Panc1 (cell line): ENCODE measurements at regions not wholly inside any gene's neighbourhood (a gene's known extent, or its start where the extent isn't known, plus 50 kb on each side); places are given as distances from the start of the nearest gene placed in this dataset.

Experiments used
- ATAC-seq: fragments of 200-7000 bp; cut with Tn5 transposase; 2 replicates; pipeline ENCODE4 v1.9.1; 2020; ENCODE audit warnings: mild to moderate bottlenecking, moderate library complexity
- BruUV-seq: library from RNA; stranded (reverse); fragments of 400-500 nt; replicated peaks from 2 replicates; lab custom pipeline; 2021; lab: Mats Ljungman, UMichigan
- CTCF ChIA-PET: fragments of 300-600 bp; sonication (Branson Sonifier 250); formaldehyde crosslinking; loops from one replicate; lab custom pipeline; 2022; ENCODE audit warnings: antibody characterized with exemption; lab: Charles Lee
- POLR2A ChIA-PET: fragments of 300-600 bp; sonication (Branson Sonifier 250); formaldehyde crosslinking; loops from one replicate; lab custom pipeline; 2022; ENCODE audit warnings: antibody characterized with exemption; lab: Charles Lee
- DNase-seq: peaks from one replicate; pipeline ENCODE4 v3.0.0-alpha.2; 2010; ENCODE audit warnings: low read depth, low spot score
- H3K27ac ChIP-seq: 2 replicates; pipeline ENCODE4 v1.5.1; 2011; ENCODE audit warnings: mild to moderate bottlenecking, low read length, inconsistent platforms
- H3K27me3 ChIP-seq: fragments of 200-500 bp; sonication (Bioruptor generic); 2 replicates; pipeline ENCODE4 v1.6.0; 2014; ENCODE audit warnings: low read length, inconsistent platforms; ENCODE audit not compliant: control insufficient read depth, insufficient read depth
- H3K36me3 ChIP-seq: fragments of 200-500 bp; sonication (Bioruptor generic); 2 replicates; pipeline ENCODE4 v1.5.1; 2014; ENCODE audit warnings: inconsistent platforms, mild to moderate bottlenecking, low read length, moderate library complexity; ENCODE audit not compliant: control insufficient read depth, insufficient read depth
- H3K4me1 ChIP-seq: 2 replicates; pipeline ENCODE4 v1.5.1; 2011; ENCODE audit warnings: inconsistent platforms, mild to moderate bottlenecking, low read length, moderate library complexity; ENCODE audit not compliant: control insufficient read depth, insufficient read depth
- H3K4me3 ChIP-seq, 2 experiments: 2 replicates each; pipeline ENCODE4 v1.5.1; 2011 to 2012; ENCODE audit warnings: low read depth in 2 of 2, low read length in 2 of 2, mild to moderate bottlenecking in 2 of 2, inconsistent platforms in 1 of 2, moderate library complexity in 1 of 2
- H3K9me3 ChIP-seq: fragments of 200-500 bp; sonication (Bioruptor generic); 2 replicates; pipeline ENCODE4 v1.5.1; 2014; ENCODE audit warnings: low read depth, mild to moderate bottlenecking, inconsistent platforms, low read length, moderate library complexity; ENCODE audit not compliant: control insufficient read depth, insufficient read depth
- POLR2AphosphoS5 ChIP-seq: IDR thresholded peaks from 2 replicates; pipeline ENCODE4 v1.6.1; 2012; ENCODE audit warnings: mild to moderate bottlenecking, low read depth, low read length, moderate library complexity
- SIN3A ChIP-seq: IDR thresholded peaks from 2 replicates; pipeline ENCODE4 v1.6.1; 2012; ENCODE audit warnings: low read depth, mild to moderate bottlenecking, low read length, moderate library complexity, borderline replicate concordance; ENCODE audit not compliant: insufficient read depth
- TCF7L2 ChIP-seq: IDR thresholded peaks from 2 replicates; pipeline ENCODE4 v1.6.1; 2011; ENCODE audit warnings: mild to moderate bottlenecking, low read depth, low read length, inconsistent platforms
- in situ Hi-C: cut with HindIII; loops from 2 replicates; pipeline ENCODE4 v1.10.0; 2016; ENCODE audit warnings: low sequenced_read_pairs, low pct_unique_long_range_greater_than_20kb
- intact Hi-C: fragments of 100-400 bp; cut with micrococcal nuclease; formaldehyde crosslinking; loops from one replicate; pipeline ENCODE4 v1.10.0; 2022; ENCODE audit not compliant: unreplicated experiment
- TF ChIP-seq, protein P1 (sequence below): fragments of 450-650 bp; IDR thresholded peaks from 2 replicates; pipeline ENCODE4 v1.5.1; 2017; ENCODE audit warnings: mild to moderate bottlenecking
- TF ChIP-seq, protein P2 (sequence below), 2 experiments: IDR thresholded peaks; 2 replicates each; pipeline ENCODE4 v1.6.1; 2011 to 2012; ENCODE audit warnings: low read depth in 2 of 2, control low read depth in 1 of 2, low read length in 1 of 2, mild to moderate bottlenecking in 1 of 2, moderate library complexity in 1 of 2; ENCODE audit not compliant: insufficient read depth in 1 of 2

DNA sequence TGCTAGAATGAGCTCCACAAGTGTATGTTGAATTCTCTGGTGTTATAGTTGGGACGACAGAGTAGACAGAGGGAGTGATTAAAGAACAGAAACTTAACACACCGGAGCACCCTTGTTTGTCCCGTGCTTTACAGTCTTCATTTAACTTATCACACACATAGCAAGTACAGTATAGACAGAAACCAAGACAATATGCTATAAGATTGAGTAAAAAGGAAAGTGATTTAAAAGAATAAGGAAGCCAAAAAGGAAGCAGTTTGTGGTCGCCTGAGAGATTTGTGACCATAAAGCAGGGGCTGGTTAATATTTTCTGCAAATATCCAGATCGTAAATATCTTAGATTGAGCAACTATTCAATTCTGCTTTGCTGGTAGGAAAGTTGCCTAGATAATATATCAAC is 1128.4 kb downstream of the TSN start:
- Histone ChIP-seq H3K27me3 (no peaks in the 10 kb centered on the region), H3K4me1 (no peaks in the 10 kb centered on the region), H3K4me3 (no peak overlapping the region), H3K36me3 (no peaks in the 10 kb centered on the region), H3K9me3 (no peaks in the 10 kb centered on the region), H3K27ac (no peak overlapping the region)
- ChIA-PET POLR2A (no interaction called here), CTCF (no interaction called here)
- DNase-seq: no peak
- in situ Hi-C loops: no loop called here
- TF ChIP-seq, protein P1, sequence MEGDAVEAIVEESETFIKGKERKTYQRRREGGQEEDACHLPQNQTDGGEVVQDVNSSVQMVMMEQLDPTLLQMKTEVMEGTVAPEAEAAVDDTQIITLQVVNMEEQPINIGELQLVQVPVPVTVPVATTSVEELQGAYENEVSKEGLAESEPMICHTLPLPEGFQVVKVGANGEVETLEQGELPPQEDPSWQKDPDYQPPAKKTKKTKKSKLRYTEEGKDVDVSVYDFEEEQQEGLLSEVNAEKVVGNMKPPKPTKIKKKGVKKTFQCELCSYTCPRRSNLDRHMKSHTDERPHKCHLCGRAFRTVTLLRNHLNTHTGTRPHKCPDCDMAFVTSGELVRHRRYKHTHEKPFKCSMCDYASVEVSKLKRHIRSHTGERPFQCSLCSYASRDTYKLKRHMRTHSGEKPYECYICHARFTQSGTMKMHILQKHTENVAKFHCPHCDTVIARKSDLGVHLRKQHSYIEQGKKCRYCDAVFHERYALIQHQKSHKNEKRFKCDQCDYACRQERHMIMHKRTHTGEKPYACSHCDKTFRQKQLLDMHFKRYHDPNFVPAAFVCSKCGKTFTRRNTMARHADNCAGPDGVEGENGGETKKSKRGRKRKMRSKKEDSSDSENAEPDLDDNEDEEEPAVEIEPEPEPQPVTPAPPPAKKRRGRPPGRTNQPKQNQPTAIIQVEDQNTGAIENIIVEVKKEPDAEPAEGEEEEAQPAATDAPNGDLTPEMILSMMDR: no peak
- TF ChIP-seq TCF7L2 (no peak), POLR2AphosphoS5 (no peak), SIN3A (no peak)
- TF ChIP-seq, protein P2, sequence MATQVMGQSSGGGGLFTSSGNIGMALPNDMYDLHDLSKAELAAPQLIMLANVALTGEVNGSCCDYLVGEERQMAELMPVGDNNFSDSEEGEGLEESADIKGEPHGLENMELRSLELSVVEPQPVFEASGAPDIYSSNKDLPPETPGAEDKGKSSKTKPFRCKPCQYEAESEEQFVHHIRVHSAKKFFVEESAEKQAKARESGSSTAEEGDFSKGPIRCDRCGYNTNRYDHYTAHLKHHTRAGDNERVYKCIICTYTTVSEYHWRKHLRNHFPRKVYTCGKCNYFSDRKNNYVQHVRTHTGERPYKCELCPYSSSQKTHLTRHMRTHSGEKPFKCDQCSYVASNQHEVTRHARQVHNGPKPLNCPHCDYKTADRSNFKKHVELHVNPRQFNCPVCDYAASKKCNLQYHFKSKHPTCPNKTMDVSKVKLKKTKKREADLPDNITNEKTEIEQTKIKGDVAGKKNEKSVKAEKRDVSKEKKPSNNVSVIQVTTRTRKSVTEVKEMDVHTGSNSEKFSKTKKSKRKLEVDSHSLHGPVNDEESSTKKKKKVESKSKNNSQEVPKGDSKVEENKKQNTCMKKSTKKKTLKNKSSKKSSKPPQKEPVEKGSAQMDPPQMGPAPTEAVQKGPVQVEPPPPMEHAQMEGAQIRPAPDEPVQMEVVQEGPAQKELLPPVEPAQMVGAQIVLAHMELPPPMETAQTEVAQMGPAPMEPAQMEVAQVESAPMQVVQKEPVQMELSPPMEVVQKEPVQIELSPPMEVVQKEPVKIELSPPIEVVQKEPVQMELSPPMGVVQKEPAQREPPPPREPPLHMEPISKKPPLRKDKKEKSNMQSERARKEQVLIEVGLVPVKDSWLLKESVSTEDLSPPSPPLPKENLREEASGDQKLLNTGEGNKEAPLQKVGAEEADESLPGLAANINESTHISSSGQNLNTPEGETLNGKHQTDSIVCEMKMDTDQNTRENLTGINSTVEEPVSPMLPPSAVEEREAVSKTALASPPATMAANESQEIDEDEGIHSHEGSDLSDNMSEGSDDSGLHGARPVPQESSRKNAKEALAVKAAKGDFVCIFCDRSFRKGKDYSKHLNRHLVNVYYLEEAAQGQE (IDR thresholded peaks at IDR 0.05; ENCODE audit: insufficient read depth in 1 of 2, low read depth in 2 of 2, low read length in 1 of 2): no peak
- intact Hi-C loops: no loop called here
- ATAC-seq: no peak
- no TSS peak for BruUV-seq

DNA sequence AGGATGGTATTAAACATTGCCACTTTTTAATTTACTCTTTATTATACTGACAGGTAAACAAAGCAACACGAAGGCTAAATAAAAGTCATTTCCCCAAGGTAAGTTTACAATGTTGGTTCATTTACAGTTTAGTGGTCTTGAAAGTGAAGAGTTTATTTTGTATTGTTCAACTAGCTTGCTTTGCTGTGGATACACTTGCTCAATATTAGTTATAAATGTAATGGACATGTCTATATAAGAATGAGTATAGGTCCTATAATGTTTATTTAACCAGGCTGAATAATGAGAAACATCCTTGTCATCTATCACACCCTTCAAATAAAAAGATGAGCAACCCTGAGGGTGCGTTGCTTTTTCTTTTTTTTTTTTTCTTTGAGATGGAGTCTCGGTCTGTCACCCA is 1129.4 kb downstream of the TSN start:
- intact Hi-C loops: no loop called here
- POLR2A ChIA-PET: no interaction called here
- no peak for ATAC-seq

More for the DNA sequence above, 1129.4 kb downstream of the TSN start:
- in situ Hi-C loops: no loop called here
- no peaks in the 10 kb centered on the region for H3K4me1 ChIP-seq
- TF ChIP-seq TCF7L2 (no peak), POLR2AphosphoS5 (no peak), SIN3A (no peak)
- TF ChIP-seq, protein P1: no peak
- TF ChIP-seq, protein P2 (IDR thresholded peaks at IDR 0.05; ENCODE audit: insufficient read depth in 1 of 2, low read depth in 2 of 2, low read length in 1 of 2): no peak
- H3K36me3 ChIP-seq: no peaks in the 10 kb centered on the region
- no peak overlapping the region for H3K4me3 ChIP-seq
- BruUV-seq: no TSS peak
- CTCF ChIA-PET: no interaction called here
- H3K27me3 ChIP-seq: no peaks in the 10 kb centered on the region
- H3K27ac ChIP-seq: no peak overlapping the region
- DNase-seq: no peak
- no peaks in the 10 kb centered on the region for H3K9me3 ChIP-seq
